ENCODE measurements at regions not wholly inside any gene's neighbourhood (a gene's known extent, or its start where the extent isn't known, plus 50 kb on each side); places are given as distances from the start of the nearest gene placed in this dataset.
A peak's percentile ranks its signal among the peaks of the same experiment; 100 is the strongest.

GRCh38 chr11:122331079-122331478, 215.1 kb upstream of the BLID start:
- Histone ChIP-seq H3K4me3 (no peak overlapping the region), H3K27me3 (no peaks in the 10 kb centered on the region), H3K9me3 (no peaks in the 10 kb centered on the region), H3K36me3 (no peaks in the 10 kb centered on the region), H3K4me1 (no peaks in the 10 kb centered on the region), H3K27ac (no peak overlapping the region)
- DNase-seq (ENCODE audit: extremely low spot score in 2 of 2), result no peak
- intact Hi-C loops (cut with DNase I), result no loop called here
- TF ChIP-seq, protein P1, sequence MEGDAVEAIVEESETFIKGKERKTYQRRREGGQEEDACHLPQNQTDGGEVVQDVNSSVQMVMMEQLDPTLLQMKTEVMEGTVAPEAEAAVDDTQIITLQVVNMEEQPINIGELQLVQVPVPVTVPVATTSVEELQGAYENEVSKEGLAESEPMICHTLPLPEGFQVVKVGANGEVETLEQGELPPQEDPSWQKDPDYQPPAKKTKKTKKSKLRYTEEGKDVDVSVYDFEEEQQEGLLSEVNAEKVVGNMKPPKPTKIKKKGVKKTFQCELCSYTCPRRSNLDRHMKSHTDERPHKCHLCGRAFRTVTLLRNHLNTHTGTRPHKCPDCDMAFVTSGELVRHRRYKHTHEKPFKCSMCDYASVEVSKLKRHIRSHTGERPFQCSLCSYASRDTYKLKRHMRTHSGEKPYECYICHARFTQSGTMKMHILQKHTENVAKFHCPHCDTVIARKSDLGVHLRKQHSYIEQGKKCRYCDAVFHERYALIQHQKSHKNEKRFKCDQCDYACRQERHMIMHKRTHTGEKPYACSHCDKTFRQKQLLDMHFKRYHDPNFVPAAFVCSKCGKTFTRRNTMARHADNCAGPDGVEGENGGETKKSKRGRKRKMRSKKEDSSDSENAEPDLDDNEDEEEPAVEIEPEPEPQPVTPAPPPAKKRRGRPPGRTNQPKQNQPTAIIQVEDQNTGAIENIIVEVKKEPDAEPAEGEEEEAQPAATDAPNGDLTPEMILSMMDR (IDR thresholded peaks at IDR 0.05), result no peak
- no peak for TF ChIP-seq POLR2AphosphoS5 (IDR thresholded peaks at IDR 0.05; ENCODE audit: insufficient read depth in 1 of 2, low read depth in 1 of 2)
- no peak for TF ChIP-seq POLR2A (IDR thresholded peaks at IDR 0.05)

DNA sequence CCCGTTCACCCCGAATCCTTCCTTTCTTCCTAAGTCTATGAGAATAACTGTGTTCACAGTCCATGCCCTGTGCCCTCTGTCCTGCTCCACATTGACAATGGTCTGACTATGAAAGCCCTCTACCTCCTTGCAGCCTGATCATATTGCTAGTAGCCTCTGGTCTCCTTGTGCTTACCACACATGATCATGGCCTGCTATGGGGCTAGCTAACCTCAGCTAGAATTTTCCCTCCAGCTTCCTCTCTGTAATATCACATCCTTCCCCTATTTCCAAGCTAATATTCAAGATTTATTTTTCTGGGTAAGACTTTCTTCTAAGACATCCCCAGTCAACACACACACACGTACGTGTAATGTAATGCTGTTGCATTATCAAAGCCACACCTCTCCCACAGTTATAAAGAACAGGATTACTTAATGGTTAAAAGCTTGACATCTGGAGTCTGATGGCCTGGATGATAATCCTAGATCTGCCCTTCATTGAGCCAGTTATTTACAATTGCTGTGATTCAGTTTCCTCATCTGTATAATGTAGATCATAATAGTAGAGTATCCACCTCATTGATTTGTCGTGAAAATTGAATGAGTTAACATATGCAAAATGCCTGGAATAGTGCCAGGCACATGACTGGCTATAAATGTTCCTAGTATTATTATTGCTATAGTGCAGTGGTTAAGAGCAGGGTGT, 214.4 kb upstream of the BLID start:
- TF ChIP-seq POLR2AphosphoS5 (IDR thresholded peaks at IDR 0.05; ENCODE audit: insufficient read depth in 1 of 2, low read depth in 1 of 2) (no peak), POLR2A (IDR thresholded peaks at IDR 0.05) (no peak)
- TF ChIP-seq, protein P1 (IDR thresholded peaks at IDR 0.05), result no peak
- Histone ChIP-seq H3K36me3 (no peaks in the 10 kb centered on the region), H3K9me3 (no peaks in the 10 kb centered on the region), H3K27me3 (no peaks in the 10 kb centered on the region), H3K4me3 (no peak overlapping the region), H3K4me1 (no peaks in the 10 kb centered on the region), H3K27ac (no peak overlapping the region)
- intact Hi-C loops (cut with DNase I), result no loop called here
- no peak for DNase-seq (ENCODE audit: extremely low spot score in 2 of 2)

- intact Hi-C loops (cut with DNase I), result no loop called here
- DNase-seq (ENCODE audit: extremely low spot score in 2 of 2), result no peak
- H3K9me3 ChIP-seq, result no peaks in the 10 kb centered on the region
- H3K27me3 ChIP-seq, result no peaks in the 10 kb centered on the region
- no peak overlapping the region for H3K4me3 ChIP-seq
- H3K4me1 ChIP-seq, result no peaks in the 10 kb centered on the region
- TF ChIP-seq POLR2A (IDR thresholded peaks at IDR 0.05), result no peak
- no peak for TF ChIP-seq POLR2AphosphoS5 (IDR thresholded peaks at IDR 0.05; ENCODE audit: insufficient read depth in 1 of 2, low read depth in 1 of 2)
- TF ChIP-seq, protein P1 (IDR thresholded peaks at IDR 0.05), result no peak
- H3K27ac ChIP-seq, result no peak overlapping the region
- no peaks in the 10 kb centered on the region for H3K36me3 ChIP-seq
Measured at GRCh38 chr11:122327528-122327927, 211.5 kb upstream of the BLID start.

DNA sequence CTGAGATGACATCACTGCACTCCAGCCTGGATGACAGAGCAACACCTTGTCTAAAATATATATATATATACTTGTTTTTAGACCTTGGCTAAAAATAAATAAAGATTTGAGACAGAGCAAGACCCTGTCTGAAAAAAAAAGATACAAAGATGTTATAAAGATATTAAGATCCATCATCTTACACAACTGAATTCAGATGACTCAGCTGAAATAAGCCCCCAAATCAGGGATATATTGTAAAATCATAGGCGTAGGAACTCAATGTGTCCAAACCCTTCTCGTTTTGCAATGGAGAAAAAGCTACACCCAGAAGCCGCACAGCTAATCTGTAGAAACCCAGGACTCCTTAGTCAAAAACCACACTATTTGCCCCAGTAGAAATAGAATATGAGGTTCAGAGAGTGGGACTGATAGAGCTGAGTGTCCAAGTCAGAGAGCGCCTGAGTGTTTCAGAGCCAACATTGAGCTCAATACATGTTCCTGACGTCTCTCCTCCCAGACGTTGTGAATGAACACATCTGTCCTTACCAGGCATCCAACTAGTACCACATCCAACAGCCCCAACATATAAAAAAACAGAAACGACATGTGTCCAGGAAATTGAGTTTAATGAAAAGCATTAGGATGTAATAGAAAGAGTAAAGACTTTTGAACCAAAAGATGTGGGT, 207.9 kb upstream of the BLID start:
- H3K36me3 ChIP-seq, result no peaks in the 10 kb centered on the region
- H3K4me1 ChIP-seq, result peaks cover 8% of the 10 kb centered on the region
- H3K27ac ChIP-seq, result no peak overlapping the region
- no peak for DNase-seq (ENCODE audit: extremely low spot score in 2 of 2)
- intact Hi-C loops (cut with DNase I), result no loop called here
- H3K9me3 ChIP-seq, result no peaks in the 10 kb centered on the region
- H3K4me3 ChIP-seq, result no peak overlapping the region
- no peak for TF ChIP-seq POLR2A (IDR thresholded peaks at IDR 0.05)
- H3K27me3 ChIP-seq, result no peaks in the 10 kb centered on the region

- intact Hi-C loops (cut with DNase I), result no loop called here
- TF ChIP-seq, protein P1 (IDR thresholded peaks at IDR 0.05), result no peak
- no peak for TF ChIP-seq POLR2AphosphoS5 (IDR thresholded peaks at IDR 0.05; ENCODE audit: insufficient read depth in 1 of 2, low read depth in 1 of 2)
- TF ChIP-seq POLR2A (IDR thresholded peaks at IDR 0.05), result no peak
- H3K9me3 ChIP-seq, result no peaks in the 10 kb centered on the region
- no peak for DNase-seq (ENCODE audit: extremely low spot score in 2 of 2)
- H3K4me3 ChIP-seq, result no peak overlapping the region
- H3K27me3 ChIP-seq, result no peaks in the 10 kb centered on the region
- peaks cover 15% of the 10 kb centered on the region for H3K4me1 ChIP-seq
- no peaks in the 10 kb centered on the region for H3K36me3 ChIP-seq
- peak overlapping the region; percentile 45 for H3K27ac ChIP-seq
Measured at GRCh38 chr11:122322329-122322728, 206.3 kb upstream of the BLID start.

Measured in vagina (tissue), 2 donors.